C4-2B (cell line): ENCODE measurements at regions not wholly inside any gene's neighbourhood (a gene's known extent, or its start where the extent isn't known, plus 50 kb on each side); places are given as distances from the start of the nearest gene placed in this dataset.

Source experiments
- CTCF ChIP-seq: fragments of 450-650 bp; conservative IDR thresholded peaks from 2 replicates; pipeline ENCODE4 v1.5.1; 2017; ENCODE audit warnings: mild to moderate bottlenecking
- ZFX ChIP-seq: fragments of 450-650 bp; IDR thresholded peaks from 2 replicates; pipeline ENCODE4 v1.6.1; 2017

- TF ChIP-seq CTCF (no peak), ZFX (no peak)
These were observed 210.9 kb upstream of the ZFP64 start for GRCh38 chr20:52402514-52402913.
